ENCODE measurements at regions not wholly inside any gene's neighbourhood (a gene's known extent, or its start where the extent isn't known, plus 50 kb on each side); places are given as distances from the start of the nearest gene placed in this dataset.
"Not testable (repeated sequence)": the region's sequence is repeated elsewhere in the genome, so short reads cannot be mapped to it uniquely, and the experiment has no call there.

- intact Hi-C loops (cut with DNase I): no loop called here
- peaks cover under 1% of the 10 kb centered on the region for H3K4me1 ChIP-seq
- no peak for DNase-seq (ENCODE audit: extremely low spot score in 2 of 2)
- H3K4me3 ChIP-seq: no peak overlapping the region
- H3K27me3 ChIP-seq: no peaks in the 10 kb centered on the region
- H3K36me3 ChIP-seq: no peaks in the 10 kb centered on the region
- TF ChIP-seq POLR2AphosphoS5 (IDR thresholded peaks at IDR 0.05; ENCODE audit: insufficient read depth in 1 of 2, low read depth in 1 of 2) (no peak), POLR2A (IDR thresholded peaks at IDR 0.05) (no peak), CTCF (IDR thresholded peaks at IDR 0.05) (no peak)
- no peak overlapping the region for H3K27ac ChIP-seq
- H3K9me3 ChIP-seq: no peaks in the 10 kb centered on the region
Observed at GRCh38 chr7:17564678-17565212, 266.3 kb downstream of the AHR start.

GRCh38 chr7:17580141-17580540, 281.7 kb downstream of the AHR start:
- no peak overlapping the region for H3K27ac ChIP-seq
- no peak overlapping the region for H3K4me3 ChIP-seq
- H3K27me3 ChIP-seq: no peaks in the 10 kb centered on the region
- no peaks in the 10 kb centered on the region for H3K36me3 ChIP-seq
- no peaks in the 10 kb centered on the region for H3K4me1 ChIP-seq
- no peaks in the 10 kb centered on the region for H3K9me3 ChIP-seq
- DNase-seq (ENCODE audit: extremely low spot score in 2 of 2): no peak
- TF ChIP-seq CTCF (IDR thresholded peaks at IDR 0.05) (no peak), POLR2AphosphoS5 (IDR thresholded peaks at IDR 0.05; ENCODE audit: insufficient read depth in 1 of 2, low read depth in 1 of 2) (no peak), POLR2A (IDR thresholded peaks at IDR 0.05) (no peak)
- intact Hi-C loops (cut with DNase I): no loop called here

GRCh38 chr7:17580856-17581255, 282.4 kb downstream of the AHR start:
- Histone ChIP-seq H3K27ac (no peak overlapping the region), H3K36me3 (no peaks in the 10 kb centered on the region), H3K27me3 (no peaks in the 10 kb centered on the region), H3K4me1 (no peaks in the 10 kb centered on the region), H3K9me3 (no peaks in the 10 kb centered on the region), H3K4me3 (no peak overlapping the region)
- no peak for DNase-seq (ENCODE audit: extremely low spot score in 2 of 2)
- no peak for TF ChIP-seq POLR2AphosphoS5 (IDR thresholded peaks at IDR 0.05; ENCODE audit: insufficient read depth in 1 of 2, low read depth in 1 of 2)
- TF ChIP-seq POLR2A (IDR thresholded peaks at IDR 0.05): no peak
- intact Hi-C loops (cut with DNase I): no loop called here

- Histone ChIP-seq H3K9me3 (no peaks in the 10 kb centered on the region), H3K36me3 (no peaks in the 10 kb centered on the region), H3K27me3 (no peaks in the 10 kb centered on the region), H3K27ac (no peak overlapping the region), H3K4me3 (no peak overlapping the region), H3K4me1 (no peaks in the 10 kb centered on the region)
- TF ChIP-seq CTCF (IDR thresholded peaks at IDR 0.05) (no peak), POLR2AphosphoS5 (IDR thresholded peaks at IDR 0.05; ENCODE audit: insufficient read depth in 1 of 2, low read depth in 1 of 2) (no peak), POLR2A (IDR thresholded peaks at IDR 0.05) (no peak)
- intact Hi-C loops (cut with DNase I): no loop called here
- no peak for DNase-seq (ENCODE audit: extremely low spot score in 2 of 2)
Observed at GRCh38 chr7:17581301-17581700, 282.8 kb downstream of the AHR start.

GRCh38 chr7:17582696-17583095, 284.2 kb downstream of the AHR start:
- H3K27ac ChIP-seq; H3K9me3 ChIP-seq; H3K4me1 ChIP-seq; H3K36me3 ChIP-seq; intact Hi-C loops (cut with DNase I); H3K4me3 ChIP-seq; DNase-seq (ENCODE audit: extremely low spot score in 2 of 2); H3K27me3 ChIP-seq: not testable (repeated sequence)

- DNase-seq (ENCODE audit: extremely low spot score in 2 of 2): no peak
- Histone ChIP-seq H3K36me3 (no peaks in the 10 kb centered on the region), H3K4me3 (no peak overlapping the region), H3K9me3 (no peaks in the 10 kb centered on the region), H3K27me3 (no peaks in the 10 kb centered on the region), H3K4me1 (no peaks in the 10 kb centered on the region), H3K27ac (no peak overlapping the region)
- TF ChIP-seq POLR2AphosphoS5 (IDR thresholded peaks at IDR 0.05; ENCODE audit: insufficient read depth in 1 of 2, low read depth in 1 of 2) (no peak), CTCF (IDR thresholded peaks at IDR 0.05) (no peak), POLR2A (IDR thresholded peaks at IDR 0.05) (no peak)
- intact Hi-C loops (cut with DNase I): no loop called here
Observed at GRCh38 chr7:17583786-17584185, 285.3 kb downstream of the AHR start.

Measured in vagina (tissue), 2 donors.